ENCODE measurements at regions not wholly inside any gene's neighbourhood (a gene's known extent, or its start where the extent isn't known, plus 50 kb on each side); places are given as distances from the start of the nearest gene placed in this dataset.

GRCh38 chr10:117638200-117638599, 95.7 kb downstream of the EMX2 start:
- no peak for DNase-seq (ENCODE audit: low spot score)

GRCh38 chr10:117638664-117639200, 96.2 kb downstream of the EMX2 start:
- no peak for DNase-seq (ENCODE audit: low spot score)

GRCh38 chr10:117640406-117640805, 97.9 kb downstream of the EMX2 start:
- no peak for DNase-seq (ENCODE audit: low spot score)

- no peak for DNase-seq (ENCODE audit: low spot score)
These were observed 104.2 kb downstream of the EMX2 start for GRCh38 chr10:117646718-117647117.

- DNase-seq (ENCODE audit: low spot score) = no peak
These were observed 104.8 kb downstream of the EMX2 start for GRCh38 chr10:117647306-117647705.

- DNase-seq (ENCODE audit: low spot score) = no peak
These were observed 108.6 kb downstream of the EMX2 start for GRCh38 chr10:117651121-117651520.

- no peak for DNase-seq (ENCODE audit: low spot score)
These were observed 110.0 kb downstream of the EMX2 start for GRCh38 chr10:117652228-117653169.

GRCh38 chr10:117653170-117653515, 110.6 kb downstream of the EMX2 start:
- no peak for DNase-seq (ENCODE audit: low spot score)

GRCh38 chr10:117654105-117654504, 111.6 kb downstream of the EMX2 start:
- DNase-seq (ENCODE audit: low spot score) = no peak

GRCh38 chr10:117656385-117657367, 114.1 kb downstream of the EMX2 start:
- DNase-seq (ENCODE audit: low spot score) = no peak

- DNase-seq (ENCODE audit: low spot score) = no peak
These were observed 118.8 kb downstream of the EMX2 start for GRCh38 chr10:117661316-117661715.

- DNase-seq (ENCODE audit: low spot score) = no peak
These were observed 119.6 kb downstream of the EMX2 start for GRCh38 chr10:117662126-117662525.

GRCh38 chr10:117662751-117663540, 120.4 kb downstream of the EMX2 start:
- DNase-seq (ENCODE audit: low spot score) = no peak

GRCh38 chr10:117663750-117664149, 121.2 kb downstream of the EMX2 start:
- no peak for DNase-seq (ENCODE audit: low spot score)

- no peak for DNase-seq (ENCODE audit: low spot score)
These were observed 121.7 kb downstream of the EMX2 start for GRCh38 chr10:117664288-117664687.

- DNase-seq (ENCODE audit: low spot score) = no peak
These were observed 123.6 kb downstream of the EMX2 start for GRCh38 chr10:117666166-117666565.

- no peak for DNase-seq (ENCODE audit: low spot score)
These were observed 124.4 kb downstream of the EMX2 start for GRCh38 chr10:117666965-117667364.

- no peak for DNase-seq (ENCODE audit: low spot score)
These were observed 125.3 kb downstream of the EMX2 start for GRCh38 chr10:117667831-117668230.

- DNase-seq (ENCODE audit: low spot score) = no peak
These were observed 125.9 kb downstream of the EMX2 start for GRCh38 chr10:117668327-117669008.

GRCh38 chr10:117669122-117669521, 126.6 kb downstream of the EMX2 start:
- no peak for DNase-seq (ENCODE audit: low spot score)

All from globus pallidus (tissue), 1 donor.